Hematopoietic multipotent progenitor cell treated with erythropoietin and hydrocortisone succinate and interleukin-3 and kit ligand, for 6 days (in vitro differentiated cells): ENCODE measurements at regions not wholly inside any gene's neighbourhood (a gene's known extent, or its start where the extent isn't known, plus 50 kb on each side); places are given as distances from the start of the nearest gene placed in this dataset.
A peak's percentile ranks its signal among the peaks of the same experiment; 100 is the strongest.
"Not testable (repeated sequence)": the region's sequence is repeated elsewhere in the genome, so short reads cannot be mapped to it uniquely, and the experiment has no call there.

Experiments used
- DNase-seq: peaks from one replicate; pipeline ENCODE4 v3.0.0-alpha.2; 2015

DNA sequence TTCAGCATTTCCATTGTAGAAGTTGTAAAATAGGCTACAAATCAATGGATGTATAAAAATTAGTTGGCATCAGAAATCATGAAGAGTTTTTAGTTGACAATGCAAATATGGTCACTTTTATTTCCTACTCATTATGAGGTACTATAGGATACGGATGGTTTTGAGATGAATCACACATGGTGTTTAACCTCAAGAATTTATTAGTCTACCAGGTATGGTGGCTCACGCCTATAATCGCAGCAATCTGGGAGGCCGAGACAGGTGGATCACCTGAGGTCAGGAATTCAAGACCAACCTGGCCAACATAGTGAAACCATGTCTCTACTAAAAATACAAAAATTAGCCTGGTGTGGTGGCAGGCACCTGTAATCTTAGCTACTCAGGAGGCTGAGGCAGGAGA lies 1119.0 kb downstream of the NXPH1 start:
- not testable (repeated sequence) for DNase-seq

DNA sequence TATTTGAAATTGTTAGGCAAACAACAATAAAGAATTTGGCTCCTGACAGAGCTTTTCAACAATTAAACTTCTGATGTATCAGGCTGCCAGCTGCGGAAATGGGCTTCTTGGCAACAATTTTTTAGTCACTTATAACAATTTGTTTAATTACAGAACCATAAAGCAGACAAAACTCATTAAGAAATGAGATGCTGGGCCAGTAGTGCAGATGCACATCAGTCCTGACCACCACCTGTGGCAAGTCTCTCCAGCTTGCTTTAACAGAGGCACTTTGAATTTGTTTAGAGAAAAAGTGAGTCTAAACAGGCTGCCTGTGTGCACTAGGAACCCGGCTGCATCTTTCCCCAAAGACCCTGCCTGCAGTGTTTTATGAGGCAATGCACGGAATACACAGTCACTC lies 1124.4 kb downstream of the NXPH1 start:
- DNase-seq: no peak

DNA sequence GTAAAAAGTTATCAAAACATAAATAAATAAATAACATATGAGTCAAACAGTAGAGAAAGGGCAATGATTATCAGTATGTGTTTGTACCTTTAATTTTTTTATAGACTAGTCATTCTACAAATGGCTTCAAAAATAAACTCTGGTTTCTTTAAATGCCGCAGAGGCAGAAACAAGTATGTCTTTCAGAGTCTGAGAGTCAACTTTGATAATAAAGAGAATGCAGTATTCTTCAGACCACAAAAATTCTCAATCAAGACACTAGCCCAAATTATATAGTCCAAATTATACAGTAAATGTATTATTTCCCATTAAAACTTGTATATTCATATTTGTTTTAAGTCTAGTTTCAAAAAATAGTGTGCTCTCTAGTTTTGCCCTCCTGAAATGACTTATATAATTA lies 1142.3 kb downstream of the NXPH1 start:
- no peak for DNase-seq

- DNase-seq: no peak
These were observed 1149.4 kb downstream of the NXPH1 start for GRCh38 chr7:9582824-9583223.

DNA sequence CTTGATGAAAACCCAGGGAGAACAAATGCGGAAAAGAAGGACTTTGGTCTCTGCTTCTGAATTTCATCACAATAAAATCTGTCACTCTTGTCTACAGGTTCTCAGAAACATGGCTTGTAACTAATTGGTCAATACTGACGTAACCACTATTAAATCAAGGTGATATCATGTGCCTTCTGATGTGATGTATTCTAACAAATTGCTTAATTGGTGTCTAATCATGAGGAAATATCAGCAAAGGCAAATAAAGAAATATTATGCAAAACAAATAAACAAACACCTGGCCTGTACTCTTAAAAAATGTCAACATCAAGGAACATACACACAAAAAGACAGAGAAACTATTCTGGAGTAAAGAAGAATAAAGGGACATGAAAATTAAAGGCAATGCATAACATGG lies 1165.0 kb downstream of the NXPH1 start:
- DNase-seq: no peak

GRCh38 chr7:9600974-9601373 lies 1167.6 kb downstream of the NXPH1 start:
- peak; percentile 39 for DNase-seq

DNA sequence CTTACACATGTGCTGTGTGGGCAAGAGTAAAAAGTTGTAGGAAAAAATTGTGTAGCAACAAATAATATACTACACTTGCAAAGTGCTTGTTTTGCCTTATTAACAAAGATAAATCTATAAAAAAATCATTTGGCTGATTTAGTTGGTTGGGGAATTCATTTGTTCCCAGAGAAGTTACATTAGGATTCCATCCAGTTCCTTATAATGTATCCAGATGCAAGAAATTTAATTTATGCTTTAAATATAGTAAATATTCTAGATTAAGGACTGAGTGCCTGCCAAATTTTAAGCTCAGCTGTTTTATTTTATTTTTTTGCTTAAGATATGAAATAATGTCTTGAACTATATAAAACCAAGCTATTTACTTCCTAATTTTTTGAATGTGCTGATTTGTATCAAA lies 1169.9 kb downstream of the NXPH1 start:
- DNase-seq: no peak

DNA sequence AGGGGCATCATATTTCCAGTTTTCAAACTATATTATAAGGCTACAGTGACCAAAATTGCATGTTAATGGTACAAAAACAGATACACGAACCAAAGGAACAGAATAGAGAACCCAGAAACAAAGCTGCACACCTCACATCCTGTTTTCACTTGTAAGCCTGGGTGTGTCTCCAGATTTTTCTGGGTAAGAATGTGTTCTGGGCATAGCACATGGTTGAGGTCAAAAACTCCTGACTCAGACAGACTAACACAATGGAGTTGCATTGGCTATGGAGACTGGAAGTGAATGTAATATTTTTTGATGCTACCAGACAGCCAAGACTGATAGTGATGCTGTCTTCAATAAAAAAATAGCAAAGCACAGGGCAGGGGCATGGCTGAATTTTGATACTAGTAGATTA lies 1175.2 kb downstream of the NXPH1 start:
- no peak for DNase-seq

DNA sequence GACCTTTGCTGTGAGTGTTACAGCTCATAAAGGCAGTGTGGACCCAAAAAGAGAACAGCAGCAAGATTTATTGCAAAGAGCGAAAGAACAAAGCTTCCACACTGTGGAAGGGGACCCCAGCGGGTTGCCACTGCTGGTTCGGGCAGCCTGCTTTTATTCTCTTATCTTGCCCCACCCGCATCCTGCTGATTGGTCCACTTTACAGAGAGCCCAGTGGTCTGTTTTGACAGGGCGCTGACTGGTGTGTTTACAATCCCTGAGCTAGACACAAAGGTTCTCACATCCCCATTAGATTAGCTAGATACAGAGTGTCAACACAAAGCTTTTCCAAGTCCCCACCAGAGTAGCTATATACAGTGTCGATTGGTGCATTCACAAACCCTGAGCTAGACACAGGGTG lies 1187.5 kb downstream of the NXPH1 start:
- DNase-seq: not testable (repeated sequence)

- not testable (repeated sequence) for DNase-seq
These were observed 1188.0 kb downstream of the NXPH1 start for GRCh38 chr7:9621306-9621902.

- DNase-seq: no peak
These were observed 1188.5 kb downstream of the NXPH1 start for GRCh38 chr7:9621927-9622326.

DNA sequence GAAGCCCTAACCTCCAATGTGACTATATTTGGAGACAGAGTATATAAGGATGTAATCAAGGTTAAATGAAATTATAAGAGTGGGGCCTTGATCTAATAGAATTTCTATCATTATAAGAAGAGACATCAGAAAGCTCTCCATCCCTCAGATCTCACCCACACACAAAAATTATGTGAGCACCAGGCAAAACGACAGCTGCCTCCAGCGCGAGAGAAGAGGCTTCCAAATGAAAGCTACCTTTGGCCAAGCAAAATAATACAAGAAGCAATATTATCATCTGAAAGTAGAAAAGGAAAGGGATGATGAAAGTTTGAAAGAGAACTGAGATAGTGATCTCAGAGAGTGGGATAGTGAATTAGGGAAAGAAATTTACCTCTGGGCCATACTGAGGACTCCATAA lies 1192.5 kb downstream of the NXPH1 start:
- no peak for DNase-seq

DNA sequence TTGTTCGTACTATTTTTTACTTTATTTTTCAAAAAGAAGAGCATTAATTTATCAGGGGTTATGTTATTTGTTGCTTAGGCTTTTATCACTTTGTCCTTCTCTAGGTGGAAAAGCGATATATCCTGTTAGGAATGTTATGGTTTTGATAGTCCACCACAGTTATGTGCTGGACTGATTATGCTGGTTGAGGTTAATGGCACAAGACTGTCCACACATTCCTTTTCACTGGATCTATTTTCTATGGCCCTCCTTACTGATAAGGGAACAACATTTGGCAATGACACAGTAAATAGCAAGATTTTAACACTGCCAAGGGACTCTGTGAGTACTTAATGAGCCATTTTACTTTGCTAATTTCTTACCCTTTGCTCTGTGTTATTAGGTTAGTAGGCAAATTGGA lies 1212.3 kb downstream of the NXPH1 start:
- DNase-seq: no peak

DNA sequence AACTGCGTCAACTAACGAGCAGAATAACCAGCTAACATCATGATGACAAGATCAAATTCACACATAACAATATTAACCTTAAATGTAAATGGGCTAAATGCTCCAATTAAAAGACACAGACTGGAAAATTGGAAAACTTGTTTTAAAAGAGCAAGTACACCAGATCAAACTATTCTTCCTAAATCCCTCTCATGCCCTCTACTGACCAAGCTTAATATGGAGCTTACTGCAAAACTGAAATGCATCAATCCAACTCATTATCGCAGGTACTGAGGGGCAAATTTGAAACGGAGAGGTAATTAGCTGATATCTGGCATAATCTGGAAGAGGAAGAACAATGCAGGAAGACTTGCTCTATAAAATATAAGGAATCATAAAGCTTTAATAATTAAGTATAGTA lies 1223.8 kb downstream of the NXPH1 start:
- DNase-seq: no peak

DNA sequence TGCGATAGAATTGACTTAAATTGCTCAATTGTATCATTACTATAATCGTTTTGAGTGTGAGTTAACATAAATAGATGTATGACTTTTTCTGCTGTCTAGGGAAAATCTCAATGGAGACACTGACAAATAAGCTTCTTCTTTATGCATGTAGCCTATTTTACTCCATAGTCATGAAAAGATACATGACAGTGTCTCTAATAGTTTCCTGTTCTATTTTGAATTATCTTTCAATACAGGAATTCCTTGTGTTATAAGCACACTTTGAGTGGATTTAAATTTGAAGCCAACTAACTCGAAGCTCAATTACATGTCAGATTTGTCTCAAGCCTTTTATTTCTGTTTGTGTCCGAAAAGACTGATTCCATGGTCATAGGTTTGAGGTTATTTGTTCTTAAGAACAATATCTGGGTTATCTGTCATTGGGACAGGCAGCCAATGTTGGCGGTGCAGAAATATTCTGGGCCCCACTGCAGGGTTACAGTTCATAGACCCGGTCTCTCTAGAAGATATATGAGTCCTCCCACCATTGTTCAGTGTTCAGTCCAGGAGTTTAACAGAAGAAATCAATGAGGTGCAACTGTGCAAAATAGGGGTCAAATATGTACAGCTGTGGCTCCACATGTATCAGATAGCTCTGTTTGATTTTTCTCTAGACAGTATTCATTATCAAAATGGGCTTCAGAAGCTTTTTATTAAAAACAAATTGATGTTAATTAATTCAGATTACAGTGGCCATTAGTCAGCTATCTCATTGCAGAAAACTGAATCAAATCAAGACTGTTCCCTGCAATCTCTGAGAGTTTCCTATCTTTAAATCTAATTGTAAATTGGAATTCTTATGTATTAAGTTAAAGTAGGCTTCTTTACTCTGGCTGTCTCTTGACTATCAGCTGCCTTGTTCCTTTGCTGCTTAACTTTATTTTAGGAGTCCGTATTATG lies 1238.8 kb downstream of the NXPH1 start:
- DNase-seq: no peak

GRCh38 chr7:9680713-9681112 lies 1247.3 kb downstream of the NXPH1 start:
- DNase-seq: no peak

- no peak for DNase-seq
These were observed 1247.9 kb downstream of the NXPH1 start for GRCh38 chr7:9681284-9681683.

- DNase-seq: no peak
These were observed 1257.9 kb downstream of the NXPH1 start for GRCh38 chr7:9691286-9691685.

DNA sequence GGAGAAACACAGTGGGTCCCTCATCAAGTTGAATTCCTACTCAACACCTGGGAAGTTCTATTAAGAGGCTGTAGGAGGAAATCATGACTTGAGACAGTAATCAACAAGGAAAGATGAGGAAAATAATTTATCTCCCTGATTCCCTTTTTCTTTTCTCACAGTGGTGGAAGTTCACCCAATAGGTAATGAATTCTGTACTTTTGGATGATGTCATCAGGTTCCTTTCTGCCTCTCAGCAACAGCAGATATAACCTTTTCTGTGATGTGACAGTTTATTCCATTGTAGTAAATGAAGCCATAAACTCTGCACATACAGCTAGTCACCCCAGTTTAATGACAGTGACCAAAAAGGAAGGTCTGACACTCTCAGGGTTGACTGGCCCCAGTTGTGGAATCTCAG lies 1265.0 kb downstream of the NXPH1 start:
- DNase-seq: no peak

GRCh38 chr7:9709216-9709615 lies 1264.5 kb upstream of the PHF14 start:
- no peak for DNase-seq

DNA sequence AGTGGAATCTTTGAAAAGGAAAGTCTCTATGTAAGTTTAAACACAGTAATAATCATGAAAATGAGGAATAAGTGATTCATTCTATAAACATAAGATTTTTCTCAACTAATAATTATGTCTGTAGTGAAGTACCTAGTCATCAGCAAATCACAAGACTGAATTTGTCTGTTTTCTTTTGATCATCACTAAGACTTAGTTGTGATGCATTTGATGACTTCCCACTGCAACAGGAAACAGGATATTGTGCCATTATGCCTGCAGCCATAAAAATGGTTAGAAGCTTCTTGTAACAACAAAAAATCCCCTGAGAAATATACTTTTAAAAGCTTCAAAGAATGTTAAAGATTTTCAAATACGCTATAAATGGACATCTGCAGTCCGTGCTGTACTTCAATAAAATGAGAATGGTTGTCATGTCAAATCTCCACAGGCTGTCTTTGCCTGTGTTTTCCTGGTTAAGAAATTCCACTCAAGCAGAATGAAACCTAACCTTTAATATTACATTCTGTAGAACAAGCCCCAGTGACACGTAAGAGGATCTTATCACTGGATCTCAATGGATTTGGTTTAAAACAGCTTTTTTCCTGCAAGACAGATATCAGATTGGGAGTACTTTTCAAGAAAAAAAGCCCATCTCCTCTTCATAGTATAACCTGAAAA lies 1262.3 kb upstream of the PHF14 start:
- DNase-seq: no peak

- DNase-seq: no peak
These were observed 1255.5 kb upstream of the PHF14 start for GRCh38 chr7:9718071-9718661.

DNA sequence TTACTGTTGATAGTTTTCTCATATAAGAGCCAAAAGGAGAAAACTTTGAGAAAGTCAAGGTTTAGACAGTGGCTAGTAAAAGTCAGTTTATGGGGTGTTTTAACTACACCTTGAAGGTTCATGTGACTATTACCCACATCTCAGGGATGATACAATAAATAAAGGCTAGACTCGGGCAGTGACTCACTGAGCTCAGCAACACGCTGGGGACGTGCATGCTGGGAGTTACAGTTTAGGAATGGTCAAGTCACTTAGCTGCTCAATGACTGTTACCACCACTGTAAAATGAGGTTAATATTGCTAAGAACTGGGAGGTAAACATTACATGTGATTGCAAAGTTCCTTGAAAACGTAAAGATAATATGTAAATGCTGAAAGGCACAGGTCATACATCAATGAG lies 1254.4 kb upstream of the PHF14 start:
- no peak for DNase-seq

DNA sequence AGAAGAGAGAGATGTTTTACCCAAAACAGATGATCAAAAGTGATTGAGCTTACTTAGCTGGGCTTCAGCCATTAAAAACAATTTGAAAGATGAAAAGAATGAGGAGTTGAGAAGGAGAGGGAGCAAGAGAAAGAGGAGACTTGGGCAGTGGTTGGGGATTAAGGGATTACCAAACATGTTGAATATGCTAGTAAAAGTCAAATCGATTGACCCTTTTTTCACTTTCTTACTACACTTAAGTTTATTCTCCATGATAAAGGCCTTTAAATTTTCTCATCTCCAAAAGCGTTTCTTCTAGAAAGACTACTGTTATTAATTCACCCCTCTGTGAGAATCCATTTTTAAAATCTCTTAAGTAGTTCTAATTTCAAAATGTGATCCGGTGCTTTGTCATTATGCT lies 1254.0 kb upstream of the PHF14 start:
- no peak for DNase-seq
